Endodermal cell (in vitro differentiated cells): ENCODE measurements at regions not wholly inside any gene's neighbourhood (a gene's known extent, or its start where the extent isn't known, plus 50 kb on each side); places are given as distances from the start of the nearest gene placed in this dataset.
"Not testable (repeated sequence)": the region's sequence is repeated elsewhere in the genome, so short reads cannot be mapped to it uniquely, and the experiment has no call there.

ENCODE experiments used
- DNase-seq: peaks from one replicate; pipeline ENCODE4 v3.0.0-alpha.2; 2017
- H3K27ac ChIP-seq: 2 replicates; pipeline ENCODE4 v1.5.1; 2013; ENCODE audit warnings: mild to moderate bottlenecking, low read depth, low read length, moderate library complexity
- H3K27me3 ChIP-seq: 2 replicates; pipeline ENCODE4 v1.6.1; 2013; ENCODE audit warnings: mild to moderate bottlenecking, low read length, moderate library complexity; ENCODE audit not compliant: insufficient read depth, control insufficient read depth, poor library complexity, severe bottlenecking
- H3K36me3 ChIP-seq: 2 replicates; pipeline ENCODE4 v1.7.0; 2013; ENCODE audit warnings: mild to moderate bottlenecking, low read length, moderate library complexity; ENCODE audit not compliant: control insufficient read depth, insufficient read depth
- H3K4me1 ChIP-seq: one replicate; pipeline ENCODE4 v1.7.0; 2013; ENCODE audit warnings: low read length; ENCODE audit not compliant: control insufficient read depth, insufficient read depth
- H3K4me3 ChIP-seq: 2 replicates; pipeline ENCODE4 v1.5.1; 2013; ENCODE audit warnings: mild to moderate bottlenecking, low read length, moderate library complexity
- H3K9ac ChIP-seq: 2 replicates; pipeline ENCODE4 v1.6.1; 2013; ENCODE audit warnings: mild to moderate bottlenecking, low read length, moderate library complexity; ENCODE audit not compliant: poor library complexity, severe bottlenecking; ENCODE audit errors: extremely low read depth
- H3K9me3 ChIP-seq: 2 replicates; pipeline ENCODE4 v1.6.1; 2013; ENCODE audit warnings: mild to moderate bottlenecking, low read length, moderate library complexity; ENCODE audit not compliant: control insufficient read depth
- H3K27ac Mint-ChIP-seq: 2 replicates; pipeline ENCODE4 v1.8.0; 2020; ENCODE audit warnings: mixed read lengths
- H3K27me3 Mint-ChIP-seq: 2 replicates; pipeline ENCODE4 v1.8.0; 2021; ENCODE audit warnings: mild to moderate bottlenecking, mixed read lengths; ENCODE audit not compliant: insufficient read depth
- H3K36me3 Mint-ChIP-seq: 2 replicates; pipeline ENCODE4 v1.8.0; 2020; ENCODE audit warnings: low read depth, mixed read lengths
- H3K4me1 Mint-ChIP-seq: 2 replicates; pipeline ENCODE4 v1.8.0; 2020; ENCODE audit warnings: mixed read lengths
- H3K4me3 Mint-ChIP-seq: 2 replicates; pipeline ENCODE4 v1.8.0; 2020; ENCODE audit warnings: mild to moderate bottlenecking, moderate library complexity, mixed read lengths
- H3K9me3 Mint-ChIP-seq: 2 replicates; pipeline ENCODE4 v1.8.0; 2020; ENCODE audit warnings: mild to moderate bottlenecking, mixed read lengths
- CTCF ChIP-seq: fragments of 200-600 bp; sonication (generic); conservative IDR thresholded peaks from 2 replicates; pipeline ENCODE4 v1.5.0; 2021; ENCODE audit warnings: antibody characterized with exemption, mild to moderate bottlenecking
- WGBS, 2 experiments: methylation state at CpG; one replicate each; pipeline versions ENCODE4 v1.1.5 to v1.1.7; 2013; ENCODE audit warnings: missing lambda C conversion rate in 2 of 2, mixed read lengths in 1 of 2; ENCODE audit not compliant: insufficient coverage in 1 of 2, insufficient read length in 1 of 2; 5-methylcytosine and 5-hydroxymethylcytosine counted together

DNA sequence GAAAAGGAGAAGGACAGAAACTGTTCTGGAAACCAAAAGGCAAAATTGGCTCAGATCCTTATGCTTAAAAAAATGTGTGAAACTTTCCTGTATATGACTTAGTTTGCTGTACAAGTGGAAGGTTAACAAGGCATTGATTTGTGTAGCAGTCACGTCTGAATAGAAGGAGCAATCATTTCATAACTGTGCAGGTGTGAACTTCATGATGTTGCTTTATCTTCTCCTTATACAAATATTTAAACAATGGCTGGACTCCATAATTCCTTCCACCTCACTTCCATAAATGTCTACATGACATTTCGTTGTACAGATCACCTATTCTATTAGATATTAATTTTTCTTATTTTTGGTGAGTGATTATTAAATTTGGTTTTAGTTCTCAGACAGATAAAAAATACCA lies 382.7 kb upstream of the NPAP1 start:
- Histone ChIP-seq H3K27me3 (no peaks in the 10 kb centered on the region), H3K36me3 (no peaks in the 10 kb centered on the region), H3K27ac (no peak overlapping the region), H3K4me1 (no peaks in the 10 kb centered on the region), H3K9ac (no peak overlapping the region), H3K4me3 (no peak overlapping the region), H3K9me3 (peaks cover 7% of the 10 kb centered on the region)
- H3K9me3 Mint-ChIP-seq = peaks cover 31% of the 10 kb centered on the region
- peaks cover 2% of the 10 kb centered on the region for H3K4me1 Mint-ChIP-seq
- H3K4me3 Mint-ChIP-seq = no peak overlapping the region
- no peak for TF ChIP-seq CTCF
- no peak for DNase-seq
- H3K27ac Mint-ChIP-seq = no peak overlapping the region
- H3K36me3 Mint-ChIP-seq = no peaks in the 10 kb centered on the region
- WGBS, 2 experiments = 57% methylated on average over 1 of the region's 2 CpGs; no CpG with 5 or more reads in 1 of the 2 experiments
- peaks cover 7% of the 10 kb centered on the region for H3K27me3 Mint-ChIP-seq

- not testable (repeated sequence) for H3K27me3 Mint-ChIP-seq, H3K36me3 Mint-ChIP-seq
Observed at GRCh38 chr15:24300804-24301368, 374.7 kb upstream of the NPAP1 start.

DNA sequence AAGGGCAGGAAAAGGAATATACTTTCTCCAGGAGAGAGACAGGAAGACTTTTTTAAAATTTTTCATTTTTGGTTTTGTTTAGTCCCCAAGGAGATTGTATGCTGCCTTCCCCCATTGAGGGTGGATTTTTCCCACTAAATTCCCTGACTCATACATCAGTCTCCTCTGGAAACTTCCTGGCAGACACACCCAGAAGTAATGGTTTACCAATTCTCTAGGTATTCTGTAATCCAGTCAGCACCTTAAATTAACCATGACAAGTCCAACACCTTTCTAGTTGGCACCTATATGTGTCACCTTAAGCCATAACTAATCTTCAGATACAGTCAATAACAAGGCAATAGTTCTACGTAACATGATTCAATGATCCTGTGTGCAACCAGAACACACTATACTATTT lies 373.6 kb upstream of the NPAP1 start:
- H3K27me3 Mint-ChIP-seq, H3K9ac ChIP-seq, H3K36me3 ChIP-seq, H3K4me3 Mint-ChIP-seq, DNase-seq, H3K27me3 ChIP-seq, H3K36me3 Mint-ChIP-seq, H3K27ac ChIP-seq, H3K9me3 ChIP-seq, H3K4me1 Mint-ChIP-seq, H3K27ac Mint-ChIP-seq, H3K4me3 ChIP-seq, H3K4me1 ChIP-seq: not testable (repeated sequence)
- peaks cover 46% of the 10 kb centered on the region for H3K9me3 Mint-ChIP-seq
- 100% methylated on average over 1 of the region's 1 CpG; no CpG with 5 or more reads in 1 of the 2 experiments for WGBS, 2 experiments

More at GRCh38 chr15:24300804-24301368, 374.7 kb upstream of the NPAP1 start:
- not testable (repeated sequence) for DNase-seq, H3K27ac ChIP-seq, H3K27me3 ChIP-seq, H3K4me1 Mint-ChIP-seq, H3K27ac Mint-ChIP-seq, H3K4me1 ChIP-seq, H3K4me3 ChIP-seq, H3K9ac ChIP-seq, H3K36me3 ChIP-seq, H3K9me3 ChIP-seq, H3K4me3 Mint-ChIP-seq
- peaks cover 43% of the 10 kb centered on the region for H3K9me3 Mint-ChIP-seq
- 72% methylated on average over 6 to 8 of the region's 8 CpGs for WGBS, 2 experiments

- H3K27me3 Mint-ChIP-seq = not testable (repeated sequence)
Observed at GRCh38 chr15:24304747-24305146, 370.8 kb upstream of the NPAP1 start.

GRCh38 chr15:24305643-24306042 lies 369.9 kb upstream of the NPAP1 start:
- DNase-seq, H3K36me3 Mint-ChIP-seq, H3K27ac ChIP-seq, H3K4me1 Mint-ChIP-seq, H3K27ac Mint-ChIP-seq, H3K9ac ChIP-seq, H3K4me3 ChIP-seq, H3K27me3 ChIP-seq, H3K4me1 ChIP-seq, H3K4me3 Mint-ChIP-seq, H3K27me3 Mint-ChIP-seq, H3K9me3 ChIP-seq, H3K36me3 ChIP-seq: not testable (repeated sequence)
- WGBS, 2 experiments = 68% methylated on average over 1 of the region's 1 CpG; no CpG with 5 or more reads in 1 of the 2 experiments
- peaks cover 39% of the 10 kb centered on the region for H3K9me3 Mint-ChIP-seq

More at GRCh38 chr15:24304747-24305146, 370.8 kb upstream of the NPAP1 start:
- not testable (repeated sequence) for H3K36me3 ChIP-seq, H3K9me3 ChIP-seq, H3K4me1 Mint-ChIP-seq, H3K36me3 Mint-ChIP-seq, H3K4me1 ChIP-seq, H3K4me3 Mint-ChIP-seq, H3K27ac ChIP-seq, H3K27me3 ChIP-seq, H3K27ac Mint-ChIP-seq, H3K4me3 ChIP-seq, H3K9ac ChIP-seq, DNase-seq
- WGBS, 2 experiments = 57% methylated on average over 2 of the region's 2 CpGs; no CpG with 5 or more reads in 1 of the 2 experiments
- H3K9me3 Mint-ChIP-seq = peaks cover 34% of the 10 kb centered on the region

- H3K4me1 ChIP-seq, H3K27me3 Mint-ChIP-seq, H3K27ac Mint-ChIP-seq, DNase-seq, H3K4me3 Mint-ChIP-seq, H3K27ac ChIP-seq, H3K9ac ChIP-seq, H3K4me3 ChIP-seq, H3K4me1 Mint-ChIP-seq, H3K27me3 ChIP-seq, H3K36me3 ChIP-seq, H3K36me3 Mint-ChIP-seq, H3K9me3 ChIP-seq: not testable (repeated sequence)
- 75 to 81% methylated on average over 1 of the region's 1 CpG for WGBS, 2 experiments
- H3K9me3 Mint-ChIP-seq = peaks cover 33% of the 10 kb centered on the region
Observed at GRCh38 chr15:24309700-24310099, 365.9 kb upstream of the NPAP1 start.
